Caco-2 (cell line): ENCODE measurements at regions not wholly inside any gene's neighbourhood (a gene's known extent, or its start where the extent isn't known, plus 50 kb on each side); places are given as distances from the start of the nearest gene placed in this dataset.

ENCODE experiments used
- BruUV-seq: library from RNA; stranded (reverse); fragments of 400-500 nt; replicated peaks from 2 replicates; lab custom pipeline; 2021; lab: Mats Ljungman, UMichigan
- CTCF ChIA-PET: fragments of 300-600 bp; sonication (Branson Sonifier 250); formaldehyde crosslinking; loops from one replicate; lab custom pipeline; 2022; ENCODE audit warnings: antibody characterized with exemption; lab: Charles Lee
- POLR2A ChIA-PET: fragments of 300-600 bp; sonication (Branson Sonifier 250); formaldehyde crosslinking; loops from one replicate; lab custom pipeline; 2022; ENCODE audit warnings: antibody characterized with exemption; lab: Charles Lee
- DNase-seq, 2 experiments: peaks; one replicate each; pipeline versions ENCODE4 v3.0.0 to v3.0.0-alpha.2; 2020 to 2022
- H3K27me3 ChIP-seq: replicated peaks from 2 replicates; pipeline ENCODE4 v1.6.0; 2011; ENCODE audit warnings: low read length; ENCODE audit not compliant: control insufficient read depth, insufficient read depth
- H3K36me3 ChIP-seq: 2 replicates; pipeline ENCODE4 v1.5.1; 2011; ENCODE audit warnings: low read length; ENCODE audit not compliant: control insufficient read depth, insufficient read depth
- H3K4me1 ChIP-seq: fragments of 250-450 bp; sonication (Bioruptor Pico); 2 replicates; pipeline ENCODE4 v1.5.1; 2020; ENCODE audit warnings: mild to moderate bottlenecking
- H3K4me3 ChIP-seq: 2 replicates; pipeline ENCODE4 v1.5.1; 2011; ENCODE audit warnings: low read depth, mild to moderate bottlenecking, control low read depth, low read length
- H3K9me3 ChIP-seq: fragments of 250-450 bp; sonication (Bioruptor Pico); 2 replicates; pipeline ENCODE4 v1.5.1; 2020; ENCODE audit warnings: mild to moderate bottlenecking, moderate library complexity
- H3K27ac Mint-ChIP-seq: one replicate; pipeline ENCODE4 v1.8.0; 2022; ENCODE audit warnings: mixed read lengths; ENCODE audit not compliant: unreplicated experiment
- H3K27me3 Mint-ChIP-seq: one replicate; pipeline ENCODE4 v1.8.0; 2022; ENCODE audit warnings: mixed read lengths; ENCODE audit not compliant: insufficient read depth, unreplicated experiment
- H3K36me3 Mint-ChIP-seq: one replicate; pipeline ENCODE4 v1.8.0; 2022; ENCODE audit warnings: mild to moderate bottlenecking, mixed read lengths; ENCODE audit not compliant: insufficient read depth, unreplicated experiment
- H3K4me1 Mint-ChIP-seq: one replicate; pipeline ENCODE4 v1.8.0; 2022; ENCODE audit warnings: low read depth, mixed read lengths; ENCODE audit not compliant: unreplicated experiment
- H3K4me3 Mint-ChIP-seq: one replicate; pipeline ENCODE4 v1.8.0; 2022; ENCODE audit warnings: mild to moderate bottlenecking, moderate library complexity, mixed read lengths; ENCODE audit not compliant: unreplicated experiment
- H3K9me3 Mint-ChIP-seq: one replicate; pipeline ENCODE4 v1.8.0; 2022; ENCODE audit warnings: mixed read lengths; ENCODE audit not compliant: unreplicated experiment
- CTCF ChIP-seq, 2 experiments: fragments of 200-600 bp in 1 of 2; IDR thresholded peaks; 1 replicate in 1 of 2; 2 replicates in 1 of 2; pipeline versions ENCODE4 v1.5.1 to v1.8.0; 2011 to 2022; ENCODE audit warnings: antibody characterized with exemption in 1 of 2, control low read depth in 1 of 2, inconsistent platforms in 1 of 2, low read depth in 1 of 2, low read length in 1 of 2, mild to moderate bottlenecking in 1 of 2, moderate library complexity in 1 of 2; ENCODE audit not compliant: insufficient read depth in 1 of 2, severe bottlenecking in 1 of 2, unreplicated experiment in 1 of 2
- intact Hi-C: fragments of 100-400 bp; cut with micrococcal nuclease; formaldehyde crosslinking; loops from one replicate; pipeline ENCODE4 v1.10.0; 2022; ENCODE audit not compliant: unreplicated experiment

GRCh38 chr6:65876668-65877067 is 169.6 kb upstream of the EYS start:
- no peak for DNase-seq
- H3K4me3 ChIP-seq: no peak overlapping the region
- TF ChIP-seq CTCF (IDR thresholded peaks at IDR 0.05; ENCODE audit: insufficient read depth in 1 of 2, low read depth in 1 of 2, low read length in 1 of 2, severe bottlenecking in 1 of 2, unreplicated experiment in 1 of 2): no peak
- BruUV-seq: no TSS peak
- Mint-ChIP-seq H3K27ac (no peak overlapping the region), H3K36me3 (no peaks in the 10 kb centered on the region), H3K4me1 (no peaks in the 10 kb centered on the region), H3K4me3 (no peak overlapping the region), H3K9me3 (no peaks in the 10 kb centered on the region), H3K27me3 (no peaks in the 10 kb centered on the region)
- no peaks in the 10 kb centered on the region for H3K27me3 ChIP-seq
- no peaks in the 10 kb centered on the region for H3K4me1 ChIP-seq
- H3K9me3 ChIP-seq: no peaks in the 10 kb centered on the region
- intact Hi-C loops: no loop called here
- ChIA-PET POLR2A (no interaction called here), CTCF (no interaction called here)
- no peaks in the 10 kb centered on the region for H3K36me3 ChIP-seq

GRCh38 chr6:65852369-65852852 is 145.4 kb upstream of the EYS start:
- H3K4me1 ChIP-seq: no peaks in the 10 kb centered on the region
- BruUV-seq: no TSS peak
- no peak overlapping the region for H3K4me3 ChIP-seq
- no peaks in the 10 kb centered on the region for H3K27me3 ChIP-seq
- DNase-seq: no peak
- no peak for TF ChIP-seq CTCF (IDR thresholded peaks at IDR 0.05; ENCODE audit: insufficient read depth in 1 of 2, low read depth in 1 of 2, low read length in 1 of 2, severe bottlenecking in 1 of 2, unreplicated experiment in 1 of 2)
- ChIA-PET CTCF (no interaction called here), POLR2A (no interaction called here)
- H3K4me1 Mint-ChIP-seq: no peaks in the 10 kb centered on the region
- no peaks in the 10 kb centered on the region for H3K36me3 ChIP-seq
- H3K9me3 Mint-ChIP-seq: no peaks in the 10 kb centered on the region
- no peaks in the 10 kb centered on the region for H3K9me3 ChIP-seq
- no peaks in the 10 kb centered on the region for H3K27me3 Mint-ChIP-seq
- H3K4me3 Mint-ChIP-seq: no peak overlapping the region
- intact Hi-C loops: no loop called here
- H3K27ac Mint-ChIP-seq: no peak overlapping the region
- no peaks in the 10 kb centered on the region for H3K36me3 Mint-ChIP-seq

DNA sequence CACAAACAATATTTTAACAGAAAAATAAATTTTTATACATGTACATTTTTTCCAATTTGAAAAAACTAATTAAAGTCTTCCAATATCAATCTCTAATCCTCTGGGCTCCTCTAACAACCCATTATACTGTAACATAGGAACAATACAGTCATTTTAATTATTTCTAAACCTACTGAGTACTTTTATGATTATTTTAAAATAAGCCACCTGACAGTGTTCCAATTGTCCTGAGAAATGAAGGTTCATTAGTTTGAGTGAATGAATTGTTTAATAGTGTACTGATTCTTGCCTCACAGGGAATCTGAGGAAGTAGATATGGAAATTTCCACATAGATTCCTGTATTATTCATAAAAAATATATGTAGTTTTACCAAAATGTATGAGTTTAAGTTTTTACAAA is 123.1 kb upstream of the EYS start:
- ChIA-PET CTCF (no interaction called here), POLR2A (no interaction called here)
- TF ChIP-seq CTCF (IDR thresholded peaks at IDR 0.05; ENCODE audit: insufficient read depth in 1 of 2, low read depth in 1 of 2, low read length in 1 of 2, severe bottlenecking in 1 of 2, unreplicated experiment in 1 of 2): no peak
- no peak for DNase-seq
- Mint-ChIP-seq H3K36me3 (no peaks in the 10 kb centered on the region), H3K4me3 (no peak overlapping the region), H3K9me3 (no peaks in the 10 kb centered on the region), H3K27me3 (no peaks in the 10 kb centered on the region), H3K4me1 (no peaks in the 10 kb centered on the region), H3K27ac (no peak overlapping the region)
- Histone ChIP-seq H3K36me3 (no peaks in the 10 kb centered on the region), H3K4me1 (no peaks in the 10 kb centered on the region), H3K27me3 (no peaks in the 10 kb centered on the region), H3K4me3 (no peak overlapping the region), H3K9me3 (no peaks in the 10 kb centered on the region)
- BruUV-seq: no TSS peak
- intact Hi-C loops: no loop called here
